Endothelial cell of umbilical vein (primary cell): ENCODE measurements at regions not wholly inside any gene's neighbourhood (a gene's known extent, or its start where the extent isn't known, plus 50 kb on each side); places are given as distances from the start of the nearest gene placed in this dataset.

Source experiments
- BruUV-seq: library from RNA; stranded (reverse); fragments of 400-500 nt; replicated peaks from 2 replicates; lab custom pipeline; 2021; lab: Mats Ljungman, UMichigan
- CTCF ChIA-PET: fragments of 300-600, 350-600 bp; sonication (Branson Sonifier 250); formaldehyde crosslinking; loops from one replicate; lab custom pipeline; 2021; ENCODE audit warnings: antibody characterized with exemption, inconsistent platforms; lab: Charles Lee
- POLR2A ChIA-PET: fragments of 300-600, 350-600 bp; sonication (Branson Sonifier 250); formaldehyde crosslinking; loops from one replicate; lab custom pipeline; 2021; ENCODE audit warnings: antibody characterized with exemption, inconsistent platforms; lab: Charles Lee
- DNase-seq: peaks from one replicate; pipeline ENCODE4 v3.0.0-alpha.2; 2011; ENCODE audit warnings: low read depth, low spot score
- FAIRE-seq: peaks from 2 replicates; lab custom pipeline; 2011; peaks lifted over from hg19 to GRCh38; lab: Jason Lieb, UNC
- H2AFZ ChIP-seq: 2 replicates; pipeline ENCODE4 v1.6.0; 2012; ENCODE audit warnings: low read depth, low read length, control low read depth, inconsistent platforms
- H3K27ac ChIP-seq: 2 replicates; pipeline ENCODE4 v1.5.1; 2011; ENCODE audit warnings: low read depth, mild to moderate bottlenecking, control low read depth, low read length, moderate library complexity; ENCODE audit not compliant: insufficient read depth
- H3K27me3 ChIP-seq, 2 experiments: 2 replicates each; pipeline versions ENCODE4 v1.6.0 to v1.6.1; 2011; ENCODE audit warnings: low read length in 2 of 2, mixed read lengths in 1 of 2; ENCODE audit not compliant: control insufficient read depth in 2 of 2, insufficient read depth in 2 of 2
- H3K36me3 ChIP-seq, 2 experiments: 2 replicates in 1 of 2; 3 replicates in 1 of 2; pipeline ENCODE4 v1.5.1; 2011; ENCODE audit warnings: low read length in 2 of 2, mild to moderate bottlenecking in 1 of 2, moderate library complexity in 1 of 2; ENCODE audit not compliant: control insufficient read depth in 2 of 2, insufficient read depth in 2 of 2; ENCODE audit errors: extremely low read depth in 1 of 2
- H3K4me1 ChIP-seq: 3 replicates; pipeline ENCODE4 v1.5.1; 2011; ENCODE audit warnings: mild to moderate bottlenecking, low read length; ENCODE audit not compliant: control insufficient read depth, insufficient read depth; ENCODE audit errors: extremely low read depth
- H3K4me2 ChIP-seq: 2 replicates; pipeline ENCODE4 v1.6.1; 2011; ENCODE audit warnings: low read length, control low read depth, mixed read lengths; ENCODE audit not compliant: insufficient read depth
- H3K4me3 ChIP-seq, 3 experiments: fragments of 200-600 bp in 1 of 3; sonication (generic), shearing (Covaris generic) in 1 of 3; replicated peaks in 1 of 3; 2 replicates each; pipeline ENCODE4 v1.5.1; 2011 to 2016; ENCODE audit warnings: control low read depth in 3 of 3, low read length in 3 of 3, mild to moderate bottlenecking in 2 of 3, inconsistent platforms in 1 of 3, low read depth in 1 of 3, moderate library complexity in 1 of 3; ENCODE audit not compliant: insufficient read depth in 1 of 3
- H3K79me2 ChIP-seq: 2 replicates; pipeline ENCODE4 v1.6.0; 2012; ENCODE audit warnings: low read length, inconsistent platforms; ENCODE audit not compliant: control insufficient read depth, insufficient read depth
- H3K9ac ChIP-seq: replicated peaks from 2 replicates; pipeline ENCODE3; 2011; ENCODE audit warnings: low read length, control low read depth; ENCODE audit not compliant: insufficient read depth; ENCODE audit errors: extremely low read depth
- H3K9me1 ChIP-seq: replicated peaks from 3 replicates; pipeline ENCODE4 v1.6.0; 2011; ENCODE audit warnings: mild to moderate bottlenecking, low read length; ENCODE audit not compliant: control insufficient read depth, insufficient read depth; ENCODE audit errors: extremely low read depth
- H3K9me3 ChIP-seq: replicated peaks from 2 replicates; pipeline ENCODE4 v1.5.1; 2012; ENCODE audit warnings: low read length, inconsistent platforms; ENCODE audit not compliant: control insufficient read depth, insufficient read depth
- H4K20me1 ChIP-seq: replicated peaks from 2 replicates; pipeline ENCODE3; 2011; ENCODE audit warnings: mild to moderate bottlenecking, low read length; ENCODE audit not compliant: control insufficient read depth, insufficient read depth; ENCODE audit errors: extremely low read depth
- EZH2 ChIP-seq: IDR thresholded peaks from 2 replicates; pipeline ENCODE4 v1.6.1; 2012; ENCODE audit warnings: borderline replicate concordance, low read depth, mild to moderate bottlenecking, moderate library complexity, low read length, inconsistent platforms; ENCODE audit not compliant: severe bottlenecking
- FOS ChIP-seq: IDR thresholded peaks from 2 replicates; pipeline ENCODE4 v1.6.1; 2011; ENCODE audit warnings: mild to moderate bottlenecking, low read length, moderate library complexity, borderline replicate concordance; ENCODE audit not compliant: insufficient read depth
- GATA2 ChIP-seq: IDR thresholded peaks from 2 replicates; pipeline ENCODE4 v1.7.0; 2011; ENCODE audit warnings: low read depth, mild to moderate bottlenecking, moderate library complexity, mixed read lengths, low read length; ENCODE audit not compliant: insufficient read length, insufficient read depth
- JUN ChIP-seq: IDR thresholded peaks from 2 replicates; pipeline ENCODE4 v1.6.1; 2011; ENCODE audit warnings: borderline replicate concordance, low read depth; ENCODE audit not compliant: insufficient read length, insufficient read depth
- MYC ChIP-seq: IDR thresholded peaks from one replicate; pipeline ENCODE4 v1.6.1; 2011; ENCODE audit warnings: mild to moderate bottlenecking, low read depth, low read length
- POLR2A ChIP-seq: IDR thresholded peaks from 2 replicates; pipeline ENCODE4 v1.6.1; 2012; ENCODE audit warnings: low read depth, mild to moderate bottlenecking, control low read depth, low read length
- POLR2AphosphoS5 ChIP-seq: IDR thresholded peaks from 2 replicates; pipeline ENCODE4 v1.6.1; 2012; ENCODE audit warnings: low read depth, mild to moderate bottlenecking, control low read depth, low read length, moderate library complexity; ENCODE audit not compliant: insufficient read depth
- dilution Hi-C: fragments of 300-500 bp; cut with MboI; formaldehyde crosslinking; loops from one replicate; pipeline ENCODE4 v1.15.0; 2019; ENCODE audit warnings: low sequenced_read_pairs; ENCODE audit not compliant: extremely low pct_ligation_motif_present
- intact Hi-C: fragments of 100-400 bp; cut with micrococcal nuclease; formaldehyde crosslinking; loops from one replicate; pipeline ENCODE4 v1.10.0; 2022
- TF ChIP-seq, protein P1 (sequence below): IDR thresholded peaks from 2 replicates; pipeline ENCODE4 v1.6.1; 2011; ENCODE audit not compliant: insufficient read depth, insufficient read length
- TF ChIP-seq, protein P2 (sequence below), 2 donors: IDR thresholded peaks; 1 replicate in 1 of 2; 2 replicates in 1 of 2; pipeline ENCODE4 v1.5.1; 2011; ENCODE audit warnings: low read length in 2 of 2, mild to moderate bottlenecking in 2 of 2, moderate library complexity in 2 of 2, control low read depth in 1 of 2, inconsistent platforms in 1 of 2, low read depth in 1 of 2; ENCODE audit not compliant: insufficient read depth in 1 of 2; ENCODE audit errors: extremely low read depth in 1 of 2

DNA sequence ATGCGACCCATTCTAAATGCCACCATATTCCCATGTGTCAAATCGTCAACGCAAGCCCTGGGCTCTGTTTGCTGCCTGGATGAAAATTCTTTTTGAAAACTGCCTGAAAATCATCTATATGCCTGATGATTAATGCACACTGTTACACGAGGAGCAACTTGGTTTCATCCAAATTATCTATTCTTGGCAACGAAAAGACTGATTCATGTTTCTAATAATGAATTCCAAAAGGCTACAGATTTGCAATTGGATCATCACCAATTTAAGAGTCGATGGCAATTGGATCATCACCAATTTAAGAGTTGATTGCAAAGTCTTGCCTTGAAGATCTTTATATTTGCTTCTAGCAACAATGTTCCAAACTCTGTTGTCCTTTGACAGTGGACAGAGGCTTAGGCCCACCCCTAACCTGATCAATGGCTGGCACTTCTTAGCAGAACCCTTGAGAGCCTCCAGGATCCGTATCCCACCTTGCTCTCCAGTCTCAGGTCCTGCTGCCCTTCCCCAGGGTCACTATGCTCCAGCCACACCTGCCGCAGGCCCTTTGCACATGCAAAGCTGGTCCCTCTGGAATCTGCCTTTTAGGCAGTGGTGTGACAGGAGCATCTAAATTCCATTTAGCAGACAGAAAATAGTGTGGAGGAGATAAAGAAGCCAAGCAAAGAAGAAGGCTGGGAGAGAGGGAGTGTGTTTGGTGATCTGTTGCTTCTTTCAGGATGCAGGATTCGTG, 460.9 kb upstream of the SULF2 start:
- Histone ChIP-seq H3K4me3 (no peak overlapping the region), H2AFZ (no peak overlapping the region), H3K79me2 (no peaks in the 10 kb centered on the region), H3K9ac (no peak overlapping the region), H3K4me2 (no peak overlapping the region), H3K9me3 (no peaks in the 10 kb centered on the region), H4K20me1 (no peaks in the 10 kb centered on the region), H3K4me1 (no peaks in the 10 kb centered on the region), H3K9me1 (no peaks in the 10 kb centered on the region), H3K27ac (no peak overlapping the region), H3K36me3 (no peaks in the 10 kb centered on the region), H3K27me3 (peaks cover 3 to 5% of the 10 kb centered on the region in 2 experiments)
- DNase-seq (no peak), FAIRE-seq (no peak)
- TF ChIP-seq FOS (no peak), POLR2A (no peak), MYC (no peak), EZH2 (no peak), GATA2 (no peak), JUN (no peak), POLR2AphosphoS5 (no peak)
- TF ChIP-seq, protein P1, sequence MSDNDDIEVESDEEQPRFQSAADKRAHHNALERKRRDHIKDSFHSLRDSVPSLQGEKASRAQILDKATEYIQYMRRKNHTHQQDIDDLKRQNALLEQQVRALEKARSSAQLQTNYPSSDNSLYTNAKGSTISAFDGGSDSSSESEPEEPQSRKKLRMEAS, result no peak
- TF ChIP-seq, protein P2, sequence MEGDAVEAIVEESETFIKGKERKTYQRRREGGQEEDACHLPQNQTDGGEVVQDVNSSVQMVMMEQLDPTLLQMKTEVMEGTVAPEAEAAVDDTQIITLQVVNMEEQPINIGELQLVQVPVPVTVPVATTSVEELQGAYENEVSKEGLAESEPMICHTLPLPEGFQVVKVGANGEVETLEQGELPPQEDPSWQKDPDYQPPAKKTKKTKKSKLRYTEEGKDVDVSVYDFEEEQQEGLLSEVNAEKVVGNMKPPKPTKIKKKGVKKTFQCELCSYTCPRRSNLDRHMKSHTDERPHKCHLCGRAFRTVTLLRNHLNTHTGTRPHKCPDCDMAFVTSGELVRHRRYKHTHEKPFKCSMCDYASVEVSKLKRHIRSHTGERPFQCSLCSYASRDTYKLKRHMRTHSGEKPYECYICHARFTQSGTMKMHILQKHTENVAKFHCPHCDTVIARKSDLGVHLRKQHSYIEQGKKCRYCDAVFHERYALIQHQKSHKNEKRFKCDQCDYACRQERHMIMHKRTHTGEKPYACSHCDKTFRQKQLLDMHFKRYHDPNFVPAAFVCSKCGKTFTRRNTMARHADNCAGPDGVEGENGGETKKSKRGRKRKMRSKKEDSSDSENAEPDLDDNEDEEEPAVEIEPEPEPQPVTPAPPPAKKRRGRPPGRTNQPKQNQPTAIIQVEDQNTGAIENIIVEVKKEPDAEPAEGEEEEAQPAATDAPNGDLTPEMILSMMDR (IDR thresholded peaks at IDR 0.05; ENCODE audit: extremely low read depth in 1 of 2, insufficient read depth in 1 of 2, low read depth in 1 of 2, low read length in 2 of 2), result no peak
- dilution Hi-C loops, result no loop called here
- POLR2A ChIA-PET, result no interaction called here
- no TSS peak for BruUV-seq
- CTCF ChIA-PET, result interaction anchor here (1.1 kb wide), 1 partner anchor 8 kb away, joined by 3 read pairs; no protein-coding TSS in a partner anchor
- intact Hi-C loops, result no loop called here
